ENCODE measurements at regions not wholly inside any gene's neighbourhood (a gene's known extent, or its start where the extent isn't known, plus 50 kb on each side); places are given as distances from the start of the nearest gene placed in this dataset.

- DNase-seq (ENCODE audit: low read depth), result no peak
Measured at GRCh38 chr4:81549984-81550383, 78.3 kb upstream of the RASGEF1B start.

DNA sequence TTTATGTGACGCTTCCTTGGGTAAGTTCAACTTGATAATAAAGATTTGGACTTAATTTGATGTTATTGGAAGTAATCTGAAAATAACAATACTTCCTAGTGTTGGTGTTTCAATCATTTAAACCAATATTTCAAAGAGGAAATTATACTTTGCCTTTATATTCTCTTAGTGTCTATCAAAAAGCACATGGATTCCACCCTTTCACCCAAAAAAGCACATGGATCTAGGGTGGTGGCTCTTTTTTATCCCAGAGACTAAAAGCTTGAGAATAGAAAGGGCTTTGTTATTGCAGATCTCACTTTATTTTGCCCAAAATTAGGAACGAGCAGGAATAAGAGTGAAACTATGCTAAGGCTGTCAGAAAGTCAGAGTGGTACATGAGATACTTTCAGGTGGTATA, 75.1 kb upstream of the RASGEF1B start:
- DNase-seq (ENCODE audit: low read depth), result no peak

- DNase-seq (ENCODE audit: low read depth), result no peak
Measured at GRCh38 chr4:81541161-81541945, 69.6 kb upstream of the RASGEF1B start.

GRCh38 chr4:81538716-81539427, 67.2 kb upstream of the RASGEF1B start:
- no peak for DNase-seq (ENCODE audit: low read depth)

- no peak for DNase-seq (ENCODE audit: low read depth)
Measured at GRCh38 chr4:81531410-81531809, 59.7 kb upstream of the RASGEF1B start.

GRCh38 chr4:81528979-81529378, 57.3 kb upstream of the RASGEF1B start:
- DNase-seq (ENCODE audit: low read depth), result no peak

DNA sequence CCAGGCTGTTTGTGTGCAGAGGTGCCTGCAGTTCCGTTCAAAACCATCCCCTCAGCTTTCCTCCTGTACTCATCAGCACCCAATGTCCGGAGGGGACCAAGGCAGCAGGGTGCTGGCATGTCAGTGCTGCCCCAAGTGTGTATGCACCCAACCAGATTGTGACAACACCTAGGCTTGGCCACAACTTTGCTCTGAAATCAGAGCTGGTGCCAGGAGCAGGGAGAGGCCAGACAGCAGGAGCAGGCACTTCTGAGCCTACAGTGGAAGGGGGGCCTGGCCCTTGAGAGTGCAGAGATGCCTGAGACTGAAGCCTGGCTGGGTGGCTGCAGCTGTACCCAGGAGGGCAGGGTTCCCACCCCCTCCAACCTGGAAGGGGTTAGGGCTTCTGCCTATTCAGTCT, 56.5 kb upstream of the RASGEF1B start:
- DNase-seq (ENCODE audit: low read depth), result no peak

DNA sequence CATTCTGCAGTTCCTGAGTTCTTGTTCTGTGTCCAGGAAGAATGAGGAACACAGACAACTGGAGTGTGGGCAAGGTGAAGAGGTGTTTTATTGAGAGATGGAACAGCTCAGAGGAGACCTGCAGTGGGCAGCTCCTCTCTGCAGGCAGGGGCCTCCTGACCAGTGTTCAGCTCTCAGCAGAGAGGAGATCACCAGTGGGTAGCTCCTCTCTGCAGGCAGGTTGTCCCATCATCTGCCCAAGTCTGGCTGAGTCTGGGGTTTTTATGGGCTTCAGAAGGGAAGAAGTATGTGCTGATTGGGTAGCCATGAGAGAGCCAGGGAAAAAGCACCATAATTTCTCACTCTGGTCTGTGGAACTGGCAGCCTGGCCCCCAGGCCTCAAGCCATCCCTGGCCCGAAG, 56.0 kb upstream of the RASGEF1B start:
- no peak for DNase-seq (ENCODE audit: low read depth)

DNA sequence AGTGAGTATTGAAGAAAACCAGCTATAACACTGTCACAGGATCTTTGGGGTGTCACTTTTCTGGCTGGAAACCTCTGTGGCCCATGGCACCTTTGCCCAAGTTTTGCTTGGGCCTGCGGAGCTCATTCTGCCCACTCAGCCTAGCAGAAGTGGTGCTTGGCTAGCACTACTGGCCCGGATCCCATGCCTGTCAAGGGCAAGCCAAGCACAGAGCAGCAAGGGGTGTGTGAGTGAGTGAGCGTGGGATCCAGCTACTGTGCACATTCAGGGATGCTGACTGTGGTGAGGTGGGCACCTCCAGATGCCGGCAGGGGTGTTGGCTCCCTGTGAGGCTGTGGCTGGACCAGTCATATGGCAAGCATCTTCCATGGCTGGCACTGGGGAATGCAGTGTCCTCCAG, 55.4 kb upstream of the RASGEF1B start:
- no peak for DNase-seq (ENCODE audit: low read depth)

GRCh38 chr4:81526706-81527105, 55.0 kb upstream of the RASGEF1B start:
- DNase-seq (ENCODE audit: low read depth), result no peak

GRCh38 chr4:81523672-81524327, 52.1 kb upstream of the RASGEF1B start:
- no peak for DNase-seq (ENCODE audit: low read depth)

DNA sequence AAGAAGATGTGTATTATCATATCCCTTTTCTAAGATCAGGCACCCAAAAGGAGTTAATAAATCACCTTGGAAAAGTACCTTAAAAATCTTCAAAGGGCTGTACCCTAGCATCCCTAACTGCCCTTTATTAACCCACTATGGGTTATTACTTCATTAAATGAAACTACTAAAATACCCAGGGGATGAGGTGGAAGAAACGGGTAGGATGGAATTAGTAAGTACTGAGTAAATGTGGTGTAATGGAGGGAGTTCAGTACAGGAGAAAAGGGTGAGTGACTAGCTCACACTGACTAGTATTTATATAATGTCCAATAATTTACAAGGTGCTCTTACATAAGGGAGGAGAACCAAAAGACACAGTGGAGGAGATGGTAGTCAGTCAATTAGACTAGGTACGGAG, 51.0 kb upstream of the RASGEF1B start:
- DNase-seq (ENCODE audit: low read depth), result no peak

DNA sequence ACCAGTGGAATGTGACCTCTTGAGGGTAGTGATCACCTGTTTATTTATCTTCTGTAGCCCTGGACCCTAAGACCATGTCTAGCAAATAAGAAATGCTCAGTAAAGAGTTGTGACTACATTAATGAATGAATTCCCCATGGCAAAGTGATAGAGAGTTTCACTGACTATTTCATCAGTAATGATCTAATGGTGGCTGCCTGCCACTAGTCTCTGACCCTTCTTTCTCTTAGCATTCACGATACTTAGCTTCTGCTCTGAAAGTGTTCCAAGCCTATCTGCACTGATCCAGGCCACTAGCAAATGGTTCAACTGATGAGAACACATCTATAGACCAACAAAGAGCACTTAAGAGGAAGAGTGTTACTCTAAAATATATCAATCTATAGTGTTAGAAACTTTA, 50.0 kb upstream of the RASGEF1B start:
- no peak for DNase-seq (ENCODE audit: low read depth)
